H1 (cell line): ENCODE measurements at regions not wholly inside any gene's neighbourhood (a gene's known extent, or its start where the extent isn't known, plus 50 kb on each side); places are given as distances from the start of the nearest gene placed in this dataset.

Experiments
- BACH1 ChIP-seq: IDR thresholded peaks from 2 replicates; pipeline ENCODE4 v1.6.1; 2012; ENCODE audit warnings: low read length, improper control_type of control experiment
- RAD21 ChIP-seq, 2 experiments: IDR thresholded peaks in 1 of 2; conservative IDR thresholded peaks in 1 of 2; 2 replicates each; pipeline ENCODE4 v1.6.1; 2011; ENCODE audit warnings: low read depth in 2 of 2, low read length in 2 of 2, improper control_type of control experiment in 1 of 2, inconsistent platforms in 1 of 2, mild to moderate bottlenecking in 1 of 2, moderate library complexity in 1 of 2
- SIN3A ChIP-seq, 2 experiments: IDR thresholded peaks in 1 of 2; conservative IDR thresholded peaks in 1 of 2; 2 replicates each; pipeline ENCODE4 v1.6.1; 2011 to 2012; ENCODE audit warnings: low read length in 2 of 2, improper control_type of control experiment in 1 of 2, low read depth in 1 of 2, mild to moderate bottlenecking in 1 of 2
- TF ChIP-seq, protein P1 (sequence below), 3 experiments: IDR thresholded peaks; 1 replicate in 2 of 3; 2 replicates in 1 of 3; pipeline versions ENCODE4 v1.5.1 to v1.6.1; 2011; ENCODE audit warnings: low read length in 3 of 3, mild to moderate bottlenecking in 3 of 3, inconsistent platforms in 2 of 3, low read depth in 1 of 3, moderate library complexity in 1 of 3; ENCODE audit not compliant: insufficient read depth in 1 of 3; ENCODE audit errors: control extremely low read depth in 1 of 3
- TF ChIP-seq, protein P2 (sequence below): IDR thresholded peaks from 2 replicates; pipeline ENCODE4 v1.6.1; 2011; ENCODE audit warnings: low read length, improper control_type of control experiment

DNA sequence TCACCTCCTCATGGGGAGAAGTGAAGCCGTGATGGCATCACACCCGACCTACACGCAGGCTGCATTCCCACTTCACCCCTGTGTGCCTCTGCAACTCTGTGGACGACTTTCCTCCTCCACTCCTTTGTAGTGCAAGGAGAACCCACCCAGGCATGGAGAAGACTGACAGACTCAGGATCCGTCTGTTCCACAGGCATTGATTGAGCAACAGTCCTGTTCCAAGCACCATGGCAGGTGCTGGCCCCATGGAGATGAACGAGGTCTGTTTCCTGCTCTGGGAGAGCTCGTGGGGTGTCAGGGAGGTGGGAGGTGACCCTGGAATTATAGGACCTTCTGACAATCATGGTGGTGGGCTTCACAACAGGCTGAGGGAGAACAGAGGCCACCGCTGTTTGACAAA lies 284.7 kb upstream of the HDAC4 start:
- TF ChIP-seq, protein P1, sequence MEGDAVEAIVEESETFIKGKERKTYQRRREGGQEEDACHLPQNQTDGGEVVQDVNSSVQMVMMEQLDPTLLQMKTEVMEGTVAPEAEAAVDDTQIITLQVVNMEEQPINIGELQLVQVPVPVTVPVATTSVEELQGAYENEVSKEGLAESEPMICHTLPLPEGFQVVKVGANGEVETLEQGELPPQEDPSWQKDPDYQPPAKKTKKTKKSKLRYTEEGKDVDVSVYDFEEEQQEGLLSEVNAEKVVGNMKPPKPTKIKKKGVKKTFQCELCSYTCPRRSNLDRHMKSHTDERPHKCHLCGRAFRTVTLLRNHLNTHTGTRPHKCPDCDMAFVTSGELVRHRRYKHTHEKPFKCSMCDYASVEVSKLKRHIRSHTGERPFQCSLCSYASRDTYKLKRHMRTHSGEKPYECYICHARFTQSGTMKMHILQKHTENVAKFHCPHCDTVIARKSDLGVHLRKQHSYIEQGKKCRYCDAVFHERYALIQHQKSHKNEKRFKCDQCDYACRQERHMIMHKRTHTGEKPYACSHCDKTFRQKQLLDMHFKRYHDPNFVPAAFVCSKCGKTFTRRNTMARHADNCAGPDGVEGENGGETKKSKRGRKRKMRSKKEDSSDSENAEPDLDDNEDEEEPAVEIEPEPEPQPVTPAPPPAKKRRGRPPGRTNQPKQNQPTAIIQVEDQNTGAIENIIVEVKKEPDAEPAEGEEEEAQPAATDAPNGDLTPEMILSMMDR (IDR thresholded peaks at IDR 0.05; ENCODE audit: control extremely low read depth in 1 of 3, insufficient read depth in 1 of 3, low read depth in 1 of 3, low read length in 3 of 3): no peak
- TF ChIP-seq BACH1 (no peak), SIN3A (conservative IDR thresholded peaks at IDR 0.05 in 1 of 2, IDR thresholded peaks at IDR 0.05 in 1 of 2; ENCODE audit: low read depth in 1 of 2, low read length in 2 of 2) (no peak), RAD21 (IDR thresholded peaks at IDR 0.05 in 1 of 2, conservative IDR thresholded peaks at IDR 0.05 in 1 of 2; ENCODE audit: low read depth in 2 of 2, low read length in 2 of 2) (no peak)
- TF ChIP-seq, protein P2, sequence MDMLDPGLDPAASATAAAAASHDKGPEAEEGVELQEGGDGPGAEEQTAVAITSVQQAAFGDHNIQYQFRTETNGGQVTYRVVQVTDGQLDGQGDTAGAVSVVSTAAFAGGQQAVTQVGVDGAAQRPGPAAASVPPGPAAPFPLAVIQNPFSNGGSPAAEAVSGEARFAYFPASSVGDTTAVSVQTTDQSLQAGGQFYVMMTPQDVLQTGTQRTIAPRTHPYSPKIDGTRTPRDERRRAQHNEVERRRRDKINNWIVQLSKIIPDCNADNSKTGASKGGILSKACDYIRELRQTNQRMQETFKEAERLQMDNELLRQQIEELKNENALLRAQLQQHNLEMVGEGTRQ: no peak
